IPS DF 6.9 (cell line): ENCODE measurements at regions not wholly inside any gene's neighbourhood (a gene's known extent, or its start where the extent isn't known, plus 50 kb on each side); places are given as distances from the start of the nearest gene placed in this dataset.
A peak's percentile ranks its signal among the peaks of the same experiment; 100 is the strongest.

Experiments used
- DNase-seq: peaks from one replicate; pipeline ENCODE4 v3.0.0-alpha.2; 2013; ENCODE audit warnings: low read depth, low spot score
- H3K27ac ChIP-seq: one replicate; pipeline ENCODE4 v1.5.1; 2013; ENCODE audit warnings: low read length, control low read depth
- H3K27me3 ChIP-seq: 2 replicates; pipeline ENCODE4 v1.6.1; 2013; ENCODE audit warnings: mild to moderate bottlenecking, low read length; ENCODE audit not compliant: control insufficient read depth, insufficient read depth
- H3K36me3 ChIP-seq: 2 replicates; pipeline ENCODE4 v1.6.1; 2013; ENCODE audit warnings: low read length; ENCODE audit not compliant: control insufficient read depth, insufficient read depth
- H3K4me1 ChIP-seq: 2 replicates; pipeline ENCODE4 v1.6.1; 2013; ENCODE audit warnings: low read length; ENCODE audit not compliant: control insufficient read depth, insufficient read depth
- H3K4me3 ChIP-seq: 2 replicates; pipeline ENCODE4 v1.5.1; 2013; ENCODE audit warnings: mild to moderate bottlenecking, low read length
- H3K9me3 ChIP-seq: 2 replicates; pipeline ENCODE4 v1.6.1; 2013; ENCODE audit warnings: low read length, inconsistent platforms; ENCODE audit not compliant: control insufficient read depth, insufficient read depth
- WGBS: extraction: QIAGEN DNeasy Blood & Tissue Kit; methylation state at CpG from one replicate; pipeline ENCODE4 v1.1.7; 2013; ENCODE audit warnings: mixed read lengths, missing lambda C conversion rate; ENCODE audit not compliant: insufficient read length, insufficient coverage; 5-methylcytosine and 5-hydroxymethylcytosine counted together

- H3K4me1 ChIP-seq = no peaks in the 10 kb centered on the region
- no peaks in the 10 kb centered on the region for H3K27me3 ChIP-seq
- H3K9me3 ChIP-seq = no peaks in the 10 kb centered on the region
- DNase-seq = no peak
- no peak overlapping the region for H3K4me3 ChIP-seq
- no CpG with 5 or more reads among the region's 7 CpGs for WGBS
- no peak overlapping the region for H3K27ac ChIP-seq
- H3K36me3 ChIP-seq = no peaks in the 10 kb centered on the region
Observed at GRCh38 chr4:165588534-165589315, 209.9 kb downstream of the CPE start.

GRCh38 chr4:165592386-165592785 is 213.6 kb downstream of the CPE start:
- H3K4me3 ChIP-seq = no peak overlapping the region
- H3K4me1 ChIP-seq = no peaks in the 10 kb centered on the region
- H3K27me3 ChIP-seq = no peaks in the 10 kb centered on the region
- no peak overlapping the region for H3K27ac ChIP-seq
- DNase-seq = no peak
- H3K36me3 ChIP-seq = no peaks in the 10 kb centered on the region
- H3K9me3 ChIP-seq = no peaks in the 10 kb centered on the region
- WGBS = no CpG with 5 or more reads among the region's 2 CpGs

GRCh38 chr4:165597581-165598480 is 219.0 kb downstream of the CPE start:
- Histone ChIP-seq H3K4me1 (no peaks in the 10 kb centered on the region), H3K4me3 (no peak overlapping the region), H3K27me3 (no peaks in the 10 kb centered on the region), H3K27ac (no peak overlapping the region), H3K36me3 (no peaks in the 10 kb centered on the region), H3K9me3 (no peaks in the 10 kb centered on the region)
- no peak for DNase-seq
- no CpG with 5 or more reads among the region's 3 CpGs for WGBS

GRCh38 chr4:165600959-165601683 is 222.3 kb downstream of the CPE start:
- Histone ChIP-seq H3K27ac (no peak overlapping the region), H3K4me3 (no peak overlapping the region), H3K4me1 (no peaks in the 10 kb centered on the region), H3K36me3 (no peaks in the 10 kb centered on the region), H3K9me3 (no peaks in the 10 kb centered on the region), H3K27me3 (no peaks in the 10 kb centered on the region)
- no peak for DNase-seq
- no CpG with 5 or more reads among the region's 4 CpGs for WGBS

GRCh38 chr4:165602621-165603020 is 223.8 kb downstream of the CPE start:
- WGBS = no CpG with 5 or more reads among the region's 4 CpGs

GRCh38 chr4:165604181-165604580 is 225.4 kb downstream of the CPE start:
- Histone ChIP-seq H3K36me3 (no peaks in the 10 kb centered on the region), H3K9me3 (no peaks in the 10 kb centered on the region), H3K27ac (no peak overlapping the region), H3K4me3 (no peak overlapping the region), H3K27me3 (no peaks in the 10 kb centered on the region), H3K4me1 (no peaks in the 10 kb centered on the region)
- no CpG with 5 or more reads among the region's 2 CpGs for WGBS
- DNase-seq = no peak

More at GRCh38 chr4:165602621-165603020, 223.8 kb downstream of the CPE start:
- Histone ChIP-seq H3K9me3 (no peaks in the 10 kb centered on the region), H3K4me1 (no peaks in the 10 kb centered on the region), H3K36me3 (no peaks in the 10 kb centered on the region), H3K27ac (no peak overlapping the region), H3K4me3 (no peak overlapping the region), H3K27me3 (no peaks in the 10 kb centered on the region)
- no peak for DNase-seq

GRCh38 chr4:165605811-165606210 is 227.0 kb downstream of the CPE start:
- Histone ChIP-seq H3K4me3 (no peak overlapping the region), H3K27ac (no peak overlapping the region), H3K27me3 (no peaks in the 10 kb centered on the region), H3K4me1 (no peaks in the 10 kb centered on the region), H3K9me3 (no peaks in the 10 kb centered on the region), H3K36me3 (no peaks in the 10 kb centered on the region)
- DNase-seq = no peak
- WGBS = no CpG with 5 or more reads among the region's 1 CpG

- no peak overlapping the region for H3K4me3 ChIP-seq
- WGBS = no CpG with 5 or more reads among the region's 2 CpGs
- no peak for DNase-seq
- H3K27me3 ChIP-seq = no peaks in the 10 kb centered on the region
- H3K9me3 ChIP-seq = no peaks in the 10 kb centered on the region
- no peak overlapping the region for H3K27ac ChIP-seq
- no peaks in the 10 kb centered on the region for H3K36me3 ChIP-seq
- H3K4me1 ChIP-seq = no peaks in the 10 kb centered on the region
Observed at GRCh38 chr4:165606465-165607205, 227.8 kb downstream of the CPE start.

- no peak overlapping the region for H3K27ac ChIP-seq
- H3K4me3 ChIP-seq = no peak overlapping the region
- H3K4me1 ChIP-seq = no peaks in the 10 kb centered on the region
- WGBS = no CpG with 5 or more reads among the region's 2 CpGs
- H3K36me3 ChIP-seq = no peaks in the 10 kb centered on the region
- no peaks in the 10 kb centered on the region for H3K9me3 ChIP-seq
- DNase-seq = peak; percentile 1
- H3K27me3 ChIP-seq = no peaks in the 10 kb centered on the region
Observed at GRCh38 chr4:165609653-165610052, 230.8 kb downstream of the CPE start.
